ENCODE measurements at regions not wholly inside any gene's neighbourhood (a gene's known extent, or its start where the extent isn't known, plus 50 kb on each side); places are given as distances from the start of the nearest gene placed in this dataset.

DNA sequence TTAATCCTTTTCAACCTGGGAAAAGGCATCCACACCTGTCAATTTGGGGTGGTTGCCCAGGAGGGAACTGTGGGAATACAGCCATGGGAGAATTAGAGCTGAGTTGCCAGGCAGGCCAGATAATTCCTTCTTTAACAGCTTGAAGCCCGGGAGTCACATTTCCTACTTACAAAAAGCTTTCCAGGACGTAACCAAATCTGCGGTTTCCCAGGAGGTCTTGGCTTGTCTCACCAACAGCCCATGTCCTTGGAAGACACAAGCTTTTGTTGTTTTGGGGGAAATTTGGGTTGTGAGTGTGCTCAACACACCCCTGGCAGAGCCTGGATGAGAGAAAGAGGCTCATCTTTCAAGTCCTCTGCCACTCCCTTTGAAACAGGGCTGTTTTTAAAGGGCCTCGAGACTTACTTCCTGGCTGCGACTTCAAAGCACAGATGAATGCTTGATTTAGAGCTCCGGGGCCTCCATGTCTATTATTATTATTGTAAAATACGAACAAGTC, 465.9 kb upstream of the BTBD3 start:
- TF ChIP-seq POLR2AphosphoS5 (IDR thresholded peaks at IDR 0.05; ENCODE audit: low read depth, low read length), result no peak
- TF ChIP-seq REST (IDR thresholded peaks at IDR 0.05; ENCODE audit: insufficient read depth in 1 of 2, low read depth in 2 of 2, low read length in 2 of 2), result no peak
- peak; percentile 56; the same call in 1 of the 2 replicates for TF ChIP-seq SIN3A (IDR thresholded peaks at IDR 0.05; ENCODE audit: borderline replicate concordance, insufficient read depth, low read length)
- TF ChIP-seq TAF1 (IDR thresholded peaks at IDR 0.05; ENCODE audit: borderline replicate concordance, insufficient read depth, low read length), result no peak
- no peak for TF ChIP-seq FOXP2 (optimal IDR thresholded peaks at IDR 0.05; ENCODE audit: borderline replicate concordance, extremely low read depth, extremely low read length, insufficient read depth)

GRCh38 chr20:11452326-11452725, 465.4 kb upstream of the BTBD3 start:
- TF ChIP-seq TAF1 (IDR thresholded peaks at IDR 0.05; ENCODE audit: borderline replicate concordance, insufficient read depth, low read length), result no peak
- TF ChIP-seq POLR2AphosphoS5 (IDR thresholded peaks at IDR 0.05; ENCODE audit: low read depth, low read length), result no peak

DNA sequence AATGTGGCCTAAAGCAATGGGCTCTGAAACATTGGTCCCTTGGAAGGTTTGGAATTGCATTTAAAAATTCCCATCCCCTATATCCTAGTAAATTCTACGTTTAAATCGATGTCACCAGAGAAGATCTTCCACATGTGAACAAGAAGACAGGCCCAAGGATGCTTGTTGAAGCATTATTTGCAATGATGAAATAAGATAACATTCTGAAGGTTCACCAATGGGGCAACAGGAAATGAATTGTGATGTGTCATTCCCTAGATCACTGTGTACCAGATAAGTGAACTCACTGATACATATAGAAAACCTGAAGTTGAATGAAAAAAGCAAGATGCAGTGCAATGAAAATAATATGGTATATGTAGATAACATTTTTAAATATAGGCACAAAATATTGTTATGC, 464.3 kb upstream of the BTBD3 start:
- no peak for TF ChIP-seq FOXP2 (optimal IDR thresholded peaks at IDR 0.05; ENCODE audit: borderline replicate concordance, extremely low read depth, extremely low read length, insufficient read depth)
- TF ChIP-seq POLR2AphosphoS5 (IDR thresholded peaks at IDR 0.05; ENCODE audit: low read depth, low read length), result no peak
- no peak for TF ChIP-seq SIN3A (IDR thresholded peaks at IDR 0.05; ENCODE audit: borderline replicate concordance, insufficient read depth, low read length)
- TF ChIP-seq TAF1 (IDR thresholded peaks at IDR 0.05; ENCODE audit: borderline replicate concordance, insufficient read depth, low read length), result no peak
- no peak for TF ChIP-seq REST (IDR thresholded peaks at IDR 0.05; ENCODE audit: insufficient read depth in 1 of 2, low read depth in 2 of 2, low read length in 2 of 2)

DNA sequence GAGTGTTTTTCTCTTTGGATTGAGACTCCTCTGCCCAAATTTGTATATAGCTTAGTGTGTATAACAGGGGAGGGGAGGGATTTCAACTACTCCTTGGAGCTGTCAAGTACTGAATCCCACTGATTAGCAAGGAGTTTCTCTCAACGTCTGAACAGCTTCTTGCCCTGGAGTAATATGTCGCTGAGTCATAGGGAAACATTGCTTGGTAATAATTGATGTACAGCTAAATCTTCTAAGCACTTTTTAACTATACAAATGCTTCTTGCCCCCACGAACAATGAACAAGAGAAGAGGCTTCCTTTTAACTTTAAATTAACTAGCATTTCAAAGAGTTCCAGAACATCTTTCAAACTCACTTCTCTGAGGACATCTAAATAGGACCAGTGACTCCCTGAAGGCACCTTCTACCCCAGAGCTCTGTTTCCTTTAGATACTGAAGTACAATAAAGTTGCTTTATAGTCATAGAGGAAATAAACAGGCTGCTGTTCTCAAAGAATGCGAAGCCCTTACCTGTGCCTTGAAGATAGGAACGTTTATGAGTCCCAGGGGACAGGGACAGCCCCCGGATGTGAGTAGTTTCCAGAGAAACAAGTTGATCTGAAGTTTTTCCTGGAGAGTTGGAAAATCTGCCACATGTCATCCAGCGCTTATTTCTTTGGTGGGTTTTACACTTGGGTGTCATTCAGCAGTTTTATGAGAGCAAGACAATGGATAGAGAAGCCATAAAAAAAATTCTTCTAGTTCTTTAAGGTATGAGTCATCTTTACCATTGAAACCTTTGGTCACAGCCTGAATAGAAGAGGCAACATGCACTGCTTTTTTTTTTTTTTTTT, 462.5 kb upstream of the BTBD3 start:
- TF ChIP-seq REST (IDR thresholded peaks at IDR 0.05; ENCODE audit: insufficient read depth in 1 of 2, low read depth in 2 of 2, low read length in 2 of 2) (0 out of 4 replicates have a peak, but pooled peaks of 1 of the 2 experiments have one; percentile 19), TAF1 (IDR thresholded peaks at IDR 0.05; ENCODE audit: borderline replicate concordance, insufficient read depth, low read length) (no peak), FOXP2 (optimal IDR thresholded peaks at IDR 0.05; ENCODE audit: borderline replicate concordance, extremely low read depth, extremely low read length, insufficient read depth) (no peak), POLR2AphosphoS5 (IDR thresholded peaks at IDR 0.05; ENCODE audit: low read depth, low read length) (no peak), SIN3A (IDR thresholded peaks at IDR 0.05; ENCODE audit: borderline replicate concordance, insufficient read depth, low read length) (no peak)

DNA sequence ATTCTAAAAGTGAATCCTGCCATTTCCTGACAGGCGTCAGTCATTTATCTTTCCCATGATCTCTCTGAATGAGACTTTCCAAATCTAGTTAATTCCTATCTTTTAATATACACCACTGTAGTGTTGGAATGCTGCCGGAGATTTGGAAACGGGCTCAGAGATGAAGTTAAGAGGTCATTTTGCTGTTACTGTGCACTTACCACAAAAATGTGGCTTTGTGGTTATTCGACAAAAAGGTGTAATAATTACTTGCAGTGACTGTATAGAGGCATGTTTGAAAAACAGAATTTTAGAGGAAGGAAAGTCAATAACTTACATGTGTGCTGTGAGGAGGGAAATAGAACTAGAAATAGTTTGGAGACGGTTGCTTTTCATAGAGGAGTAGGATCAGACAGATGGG, 460.2 kb upstream of the BTBD3 start:
- TF ChIP-seq SIN3A (IDR thresholded peaks at IDR 0.05; ENCODE audit: borderline replicate concordance, insufficient read depth, low read length) (no peak), FOXP2 (optimal IDR thresholded peaks at IDR 0.05; ENCODE audit: borderline replicate concordance, extremely low read depth, extremely low read length, insufficient read depth) (no peak), TAF1 (IDR thresholded peaks at IDR 0.05; ENCODE audit: borderline replicate concordance, insufficient read depth, low read length) (no peak), POLR2AphosphoS5 (IDR thresholded peaks at IDR 0.05; ENCODE audit: low read depth, low read length) (no peak), REST (IDR thresholded peaks at IDR 0.05; ENCODE audit: insufficient read depth in 1 of 2, low read depth in 2 of 2, low read length in 2 of 2) (no peak)
